CD14-positive monocyte (primary cell): ENCODE measurements at regions not wholly inside any gene's neighbourhood (a gene's known extent, or its start where the extent isn't known, plus 50 kb on each side); places are given as distances from the start of the nearest gene placed in this dataset.

Source experiments
- DNase-seq, 3 donors: peaks; one replicate each; pipeline ENCODE4 v3.0.0-alpha.2; 2011 to 2022
- H2AFZ ChIP-seq: 2 replicates; pipeline ENCODE4 v1.6.0; 2012; ENCODE audit warnings: mild to moderate bottlenecking, low read depth, low read length, inconsistent platforms; ENCODE audit not compliant: insufficient read depth, poor library complexity, severe bottlenecking
- H3K27ac ChIP-seq, 2 donors: 1 replicate in 1 of 2; 2 replicates in 1 of 2; pipeline ENCODE4 v1.5.1; 2012 to 2013; ENCODE audit warnings: low read length in 2 of 2, control low read depth in 1 of 2, inconsistent platforms in 1 of 2, low read depth in 1 of 2, mild to moderate bottlenecking in 1 of 2
- H3K27me3 ChIP-seq, 2 donors: one replicate each; pipeline versions ENCODE4 v1.6.0 to v1.6.1; 2011 to 2013; ENCODE audit warnings: low read length in 2 of 2; ENCODE audit not compliant: control insufficient read depth in 2 of 2, insufficient read depth in 2 of 2
- H3K36me3 ChIP-seq, 2 donors: replicated peaks in 1 of 2; 1 replicate in 1 of 2; 2 replicates in 1 of 2; pipeline versions ENCODE4 v1.5.1 to v1.6.1; 2012 to 2013; ENCODE audit warnings: low read length in 2 of 2, control low read depth in 1 of 2, inconsistent platforms in 1 of 2, mild to moderate bottlenecking in 1 of 2; ENCODE audit not compliant: insufficient read depth in 2 of 2, control insufficient read depth in 1 of 2
- H3K4me1 ChIP-seq, 2 donors: 1 replicate in 1 of 2; 2 replicates in 1 of 2; pipeline versions ENCODE4 v1.5.1 to v1.6.1; 2012 to 2013; ENCODE audit warnings: low read length in 2 of 2, control low read depth in 1 of 2, inconsistent platforms in 1 of 2, mild to moderate bottlenecking in 1 of 2, moderate library complexity in 1 of 2; ENCODE audit not compliant: insufficient read depth in 2 of 2, control insufficient read depth in 1 of 2
- H3K4me2 ChIP-seq: replicated peaks from 2 replicates; pipeline ENCODE3; 2012; ENCODE audit warnings: low read length, moderate library complexity, mild to moderate bottlenecking; ENCODE audit not compliant: poor library complexity, severe bottlenecking; ENCODE audit errors: extremely low read depth
- H3K4me3 ChIP-seq, 3 experiments: fragments of 200-600 bp in 1 of 3; sonication (generic) in 1 of 3; replicated peaks in 1 of 3; 1 replicate in 2 of 3; 2 replicates in 1 of 3; pipeline ENCODE4 v1.5.1; 2011 to 2013; ENCODE audit warnings: low read length in 3 of 3, mild to moderate bottlenecking in 3 of 3, control low read depth in 2 of 3, low read depth in 2 of 3, inconsistent platforms in 1 of 3, moderate library complexity in 1 of 3
- H3K79me2 ChIP-seq: 2 replicates; pipeline ENCODE4 v1.6.0; 2012; ENCODE audit warnings: mild to moderate bottlenecking, control low read depth, inconsistent platforms, low read length, moderate library complexity; ENCODE audit not compliant: insufficient read depth
- H3K9ac ChIP-seq: 2 replicates; pipeline ENCODE4 v1.6.0; 2017; ENCODE audit warnings: low read length, mild to moderate bottlenecking; ENCODE audit not compliant: insufficient read depth, poor library complexity, severe bottlenecking
- H3K9me3 ChIP-seq, 2 donors: replicated peaks in 1 of 2; 1 replicate in 1 of 2; 2 replicates in 1 of 2; pipeline versions ENCODE4 v1.5.1 to v1.6.1; 2012 to 2013; ENCODE audit warnings: low read length in 2 of 2, control low read depth in 1 of 2; ENCODE audit not compliant: control insufficient read depth in 1 of 2, insufficient read depth in 1 of 2
- H4K20me1 ChIP-seq: 2 replicates; pipeline ENCODE4 v1.6.0; 2012; ENCODE audit warnings: mild to moderate bottlenecking, low read length, control low read depth, moderate library complexity; ENCODE audit not compliant: insufficient read depth
- H3K27ac Mint-ChIP-seq, 7 donors: one replicate each; pipeline ENCODE4 v1.8.0; 2020; ENCODE audit warnings: mild to moderate bottlenecking in 7 of 7, mixed read lengths in 7 of 7, moderate library complexity in 6 of 7, inconsistent platforms in 2 of 7
- H3K27me3 Mint-ChIP-seq, 3 donors: one replicate each; pipeline ENCODE4 v1.8.0; 2021 to 2022; ENCODE audit warnings: low read depth in 3 of 3, mild to moderate bottlenecking in 3 of 3, mixed read lengths in 3 of 3, moderate library complexity in 3 of 3, inconsistent platforms in 1 of 3
- H3K36me3 Mint-ChIP-seq, 2 donors: one replicate each; pipeline ENCODE4 v1.8.0; 2020; ENCODE audit warnings: mixed read lengths in 2 of 2, inconsistent platforms in 1 of 2, mild to moderate bottlenecking in 1 of 2
- H3K4me1 Mint-ChIP-seq: one replicate; pipeline ENCODE4 v1.8.0; 2020; ENCODE audit warnings: mild to moderate bottlenecking, mixed read lengths
- H3K4me3 Mint-ChIP-seq, 2 donors: one replicate each; pipeline ENCODE4 v1.8.0; 2020; ENCODE audit warnings: mild to moderate bottlenecking in 2 of 2, mixed read lengths in 2 of 2, moderate library complexity in 1 of 2
- H3K9me3 Mint-ChIP-seq, 7 donors: one replicate each; pipeline ENCODE4 v1.8.0; 2020 to 2022; ENCODE audit warnings: mixed read lengths in 7 of 7, mild to moderate bottlenecking in 6 of 7, moderate library complexity in 6 of 7, inconsistent platforms in 2 of 7
- WGBS: methylation state at CpG from one replicate; pipeline ENCODE4 v1.1.5; 2013; ENCODE audit warnings: missing lambda C conversion rate; ENCODE audit not compliant: insufficient coverage; 5-methylcytosine and 5-hydroxymethylcytosine counted together
- intact Hi-C, 2 donors: fragments of 100-400 bp; cut with micrococcal nuclease; formaldehyde crosslinking; loops; one replicate each; pipeline versions ENCODE4 v1.15.0 to v1.15.1; 2023
- TF ChIP-seq, protein P1 (sequence below): fragments of 200-600 bp; IDR thresholded peaks from one replicate; pipeline ENCODE4 v1.8.0; 2022; ENCODE audit warnings: antibody characterized with exemption, mild to moderate bottlenecking

DNA sequence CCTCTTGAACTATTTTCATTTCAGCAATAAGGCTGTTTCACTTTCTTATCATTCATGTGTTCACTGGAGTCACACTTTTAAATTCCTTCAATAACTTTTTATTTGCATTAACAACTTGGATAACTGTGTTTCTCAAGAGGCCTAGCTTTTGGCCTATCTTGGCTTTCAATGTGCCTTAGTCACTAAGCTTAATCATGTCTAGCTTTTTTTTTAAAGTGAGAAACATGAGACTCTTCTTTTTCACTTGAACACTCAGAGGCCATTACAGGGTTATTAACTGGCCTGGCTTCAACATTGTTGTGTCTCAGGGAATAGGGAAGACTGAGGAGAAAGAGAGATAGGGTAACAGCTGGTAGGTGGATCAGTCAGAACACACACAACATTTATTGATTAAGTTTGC lies 64.0 kb upstream of the VCX2 start:
- Histone ChIP-seq H3K4me1 (no peaks in the 10 kb centered on the region), H3K27ac (no peak overlapping the region), H3K4me3 (no peak overlapping the region), H2AFZ (no peak overlapping the region), H3K9me3 (no peaks in the 10 kb centered on the region), H3K9ac (no peak overlapping the region), H3K27me3 (no peaks in the 10 kb centered on the region), H3K36me3 (no peaks in the 10 kb centered on the region), H3K4me2 (no peak overlapping the region), H3K79me2 (no peaks in the 10 kb centered on the region), H4K20me1 (no peaks in the 10 kb centered on the region)
- no peak for DNase-seq
- no peak overlapping the region for H3K27ac Mint-ChIP-seq
- intact Hi-C loops, result no loop called here
- no peaks in the 10 kb centered on the region for H3K36me3 Mint-ChIP-seq
- H3K4me3 Mint-ChIP-seq, result no peak overlapping the region
- peaks cover 0 to 2% (median 0%) of the 10 kb centered on the region in 3 donors for H3K27me3 Mint-ChIP-seq
- TF ChIP-seq, protein P1, sequence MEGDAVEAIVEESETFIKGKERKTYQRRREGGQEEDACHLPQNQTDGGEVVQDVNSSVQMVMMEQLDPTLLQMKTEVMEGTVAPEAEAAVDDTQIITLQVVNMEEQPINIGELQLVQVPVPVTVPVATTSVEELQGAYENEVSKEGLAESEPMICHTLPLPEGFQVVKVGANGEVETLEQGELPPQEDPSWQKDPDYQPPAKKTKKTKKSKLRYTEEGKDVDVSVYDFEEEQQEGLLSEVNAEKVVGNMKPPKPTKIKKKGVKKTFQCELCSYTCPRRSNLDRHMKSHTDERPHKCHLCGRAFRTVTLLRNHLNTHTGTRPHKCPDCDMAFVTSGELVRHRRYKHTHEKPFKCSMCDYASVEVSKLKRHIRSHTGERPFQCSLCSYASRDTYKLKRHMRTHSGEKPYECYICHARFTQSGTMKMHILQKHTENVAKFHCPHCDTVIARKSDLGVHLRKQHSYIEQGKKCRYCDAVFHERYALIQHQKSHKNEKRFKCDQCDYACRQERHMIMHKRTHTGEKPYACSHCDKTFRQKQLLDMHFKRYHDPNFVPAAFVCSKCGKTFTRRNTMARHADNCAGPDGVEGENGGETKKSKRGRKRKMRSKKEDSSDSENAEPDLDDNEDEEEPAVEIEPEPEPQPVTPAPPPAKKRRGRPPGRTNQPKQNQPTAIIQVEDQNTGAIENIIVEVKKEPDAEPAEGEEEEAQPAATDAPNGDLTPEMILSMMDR, result no peak
- no peaks in the 10 kb centered on the region for H3K4me1 Mint-ChIP-seq
- peaks cover 0 to under 1% (median 0%) of the 10 kb centered on the region in 7 donors for H3K9me3 Mint-ChIP-seq

DNA sequence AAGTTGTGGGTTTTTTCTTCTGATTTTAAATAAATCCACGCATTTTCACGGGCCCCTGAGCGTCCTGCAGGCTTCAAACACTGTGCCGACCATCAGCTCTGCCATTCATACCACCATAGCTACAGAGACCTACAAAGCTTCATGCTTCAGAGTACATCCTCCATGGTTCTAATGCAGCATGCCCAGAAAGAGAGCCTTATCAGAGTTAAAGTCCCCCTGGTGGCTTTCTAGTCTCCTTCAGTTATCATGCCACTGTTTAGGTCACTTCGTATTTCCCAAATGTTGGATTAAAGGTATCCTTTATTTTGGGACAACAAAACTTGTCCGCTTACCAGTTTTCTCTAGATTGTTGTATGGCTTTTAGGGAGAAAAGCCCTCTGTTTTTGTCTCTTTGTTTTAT lies 66.7 kb upstream of the VCX2 start:
- H3K4me2 ChIP-seq, result no peak overlapping the region
- Mint-ChIP-seq H3K27ac (no peak overlapping the region), H3K27me3 (no peaks in the 10 kb centered on the region), H3K36me3 (no peaks in the 10 kb centered on the region), H3K4me3 (no peak overlapping the region), H3K4me1 (no peaks in the 10 kb centered on the region), H3K9me3 (peaks cover 0 to 3% (median 0%) of the 10 kb centered on the region in 7 donors)
- TF ChIP-seq, protein P1, result no peak
- H2AFZ ChIP-seq, result no peak overlapping the region
- H3K4me3 ChIP-seq, result no peak overlapping the region
- no peaks in the 10 kb centered on the region for H3K79me2 ChIP-seq
- H3K27ac ChIP-seq, result no peak overlapping the region
- H3K27me3 ChIP-seq, result no peaks in the 10 kb centered on the region
- H3K9ac ChIP-seq, result no peak overlapping the region
- H3K9me3 ChIP-seq, result no peaks in the 10 kb centered on the region
- no peaks in the 10 kb centered on the region for H4K20me1 ChIP-seq
- no peaks in the 10 kb centered on the region for H3K36me3 ChIP-seq
- H3K4me1 ChIP-seq, result no peaks in the 10 kb centered on the region
- 100% methylated on average over 3 of the region's 6 CpGs for WGBS
- no peak for DNase-seq
- intact Hi-C loops, result no loop called here
